ENCODE measurements at regions not wholly inside any gene's neighbourhood (a gene's known extent, or its start where the extent isn't known, plus 50 kb on each side); places are given as distances from the start of the nearest gene placed in this dataset.

DNA sequence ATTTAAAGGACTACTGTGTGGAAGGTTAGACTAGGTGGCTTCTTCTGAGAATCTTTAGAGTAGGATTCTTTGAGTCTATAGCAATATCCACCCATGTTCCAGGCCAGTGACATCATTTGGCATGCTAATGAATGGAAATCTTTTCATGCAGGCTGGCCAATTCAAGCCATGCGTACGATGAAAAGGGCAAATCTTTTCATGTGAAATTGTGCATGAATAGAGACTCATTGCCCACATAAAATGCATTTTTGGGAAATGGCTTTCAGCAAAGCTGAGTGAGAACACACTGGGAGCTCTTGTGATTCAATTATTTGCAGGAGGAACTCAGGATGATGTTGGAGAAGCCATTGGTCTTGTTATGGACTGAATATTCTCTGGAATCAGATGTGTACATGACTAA is 324.9 kb upstream of the DAB1 start:
- Histone ChIP-seq H3K4me1 (ENCODE audit: control insufficient read depth in 1 of 2, low read depth in 2 of 2) (no peaks in the 10 kb centered on the region), H3K4me3 (no peak overlapping the region), H3K27ac (no peak overlapping the region), H3K27me3 (replicated peaks; ENCODE audit: insufficient read depth) (no peaks in the 10 kb centered on the region), H3K9me3 (no peaks in the 10 kb centered on the region), H3K36me3 (no peaks in the 10 kb centered on the region)
- ATAC-seq (ENCODE audit: insufficient number of reproducible peaks, low FRiP score, low read depth) = no peak
- TF ChIP-seq, protein P1, sequence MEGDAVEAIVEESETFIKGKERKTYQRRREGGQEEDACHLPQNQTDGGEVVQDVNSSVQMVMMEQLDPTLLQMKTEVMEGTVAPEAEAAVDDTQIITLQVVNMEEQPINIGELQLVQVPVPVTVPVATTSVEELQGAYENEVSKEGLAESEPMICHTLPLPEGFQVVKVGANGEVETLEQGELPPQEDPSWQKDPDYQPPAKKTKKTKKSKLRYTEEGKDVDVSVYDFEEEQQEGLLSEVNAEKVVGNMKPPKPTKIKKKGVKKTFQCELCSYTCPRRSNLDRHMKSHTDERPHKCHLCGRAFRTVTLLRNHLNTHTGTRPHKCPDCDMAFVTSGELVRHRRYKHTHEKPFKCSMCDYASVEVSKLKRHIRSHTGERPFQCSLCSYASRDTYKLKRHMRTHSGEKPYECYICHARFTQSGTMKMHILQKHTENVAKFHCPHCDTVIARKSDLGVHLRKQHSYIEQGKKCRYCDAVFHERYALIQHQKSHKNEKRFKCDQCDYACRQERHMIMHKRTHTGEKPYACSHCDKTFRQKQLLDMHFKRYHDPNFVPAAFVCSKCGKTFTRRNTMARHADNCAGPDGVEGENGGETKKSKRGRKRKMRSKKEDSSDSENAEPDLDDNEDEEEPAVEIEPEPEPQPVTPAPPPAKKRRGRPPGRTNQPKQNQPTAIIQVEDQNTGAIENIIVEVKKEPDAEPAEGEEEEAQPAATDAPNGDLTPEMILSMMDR (IDR thresholded peaks at IDR 0.05) = no peak
- no peak for DNase-seq (ENCODE audit: low spot score)

DNA sequence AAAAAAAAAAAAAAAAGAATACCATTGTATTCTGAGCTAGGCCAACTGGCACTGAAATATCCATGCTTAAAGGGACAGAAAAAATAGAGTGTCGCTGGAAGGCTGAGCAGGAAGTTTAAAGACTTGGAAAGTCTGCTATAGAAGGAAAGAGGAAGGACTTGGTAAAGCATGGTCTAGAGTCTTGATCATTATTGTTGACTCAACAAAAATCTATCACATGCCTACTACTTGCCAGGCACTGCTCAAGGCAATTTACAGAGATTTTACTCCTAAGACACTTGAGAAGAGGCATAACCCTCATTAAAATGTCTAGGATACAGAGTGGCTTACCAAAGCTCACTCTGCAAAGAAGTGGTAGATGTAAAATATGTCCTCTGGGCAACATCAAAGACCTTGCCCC is 324.0 kb upstream of the DAB1 start:
- no peaks in the 10 kb centered on the region for H3K4me1 ChIP-seq (ENCODE audit: control insufficient read depth in 1 of 2, low read depth in 2 of 2)
- no peak for DNase-seq (ENCODE audit: low spot score)
- H3K4me3 ChIP-seq = no peak overlapping the region
- H3K27me3 ChIP-seq (replicated peaks; ENCODE audit: insufficient read depth) = no peaks in the 10 kb centered on the region
- no peak for ATAC-seq (ENCODE audit: insufficient number of reproducible peaks, low FRiP score, low read depth)
- TF ChIP-seq, protein P1 (IDR thresholded peaks at IDR 0.05) = no peak
- no peaks in the 10 kb centered on the region for H3K36me3 ChIP-seq
- H3K27ac ChIP-seq = no peak overlapping the region
- H3K9me3 ChIP-seq = no peaks in the 10 kb centered on the region

DNA sequence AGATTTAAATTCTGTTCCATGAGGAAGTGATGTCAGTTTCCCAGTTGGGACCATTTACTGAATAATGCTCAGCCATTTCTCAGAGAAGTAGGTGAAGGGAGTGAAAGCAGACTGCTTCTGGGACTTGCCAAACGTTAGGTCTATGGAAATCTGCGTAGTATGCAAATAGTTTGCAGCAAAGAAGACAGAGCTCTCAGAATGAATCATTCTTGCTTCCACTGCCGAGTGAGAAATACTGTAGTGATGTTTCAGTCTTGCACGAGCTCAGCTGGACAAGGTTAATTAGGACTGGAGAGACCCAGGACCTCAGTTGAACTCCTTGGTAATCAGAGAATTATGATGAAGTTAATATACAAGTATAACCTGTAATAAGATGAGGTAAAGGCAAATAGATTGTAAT is 317.7 kb upstream of the DAB1 start:
- Histone ChIP-seq H3K4me3 (no peak overlapping the region), H3K27me3 (replicated peaks; ENCODE audit: insufficient read depth) (no peaks in the 10 kb centered on the region), H3K4me1 (ENCODE audit: control insufficient read depth in 1 of 2, low read depth in 2 of 2) (no peaks in the 10 kb centered on the region), H3K9me3 (no peaks in the 10 kb centered on the region), H3K27ac (no peak overlapping the region), H3K36me3 (no peaks in the 10 kb centered on the region)
- TF ChIP-seq, protein P1 (IDR thresholded peaks at IDR 0.05) = no peak
- ATAC-seq (ENCODE audit: insufficient number of reproducible peaks, low FRiP score, low read depth) (no peak), DNase-seq (ENCODE audit: low spot score) (no peak)

DNA sequence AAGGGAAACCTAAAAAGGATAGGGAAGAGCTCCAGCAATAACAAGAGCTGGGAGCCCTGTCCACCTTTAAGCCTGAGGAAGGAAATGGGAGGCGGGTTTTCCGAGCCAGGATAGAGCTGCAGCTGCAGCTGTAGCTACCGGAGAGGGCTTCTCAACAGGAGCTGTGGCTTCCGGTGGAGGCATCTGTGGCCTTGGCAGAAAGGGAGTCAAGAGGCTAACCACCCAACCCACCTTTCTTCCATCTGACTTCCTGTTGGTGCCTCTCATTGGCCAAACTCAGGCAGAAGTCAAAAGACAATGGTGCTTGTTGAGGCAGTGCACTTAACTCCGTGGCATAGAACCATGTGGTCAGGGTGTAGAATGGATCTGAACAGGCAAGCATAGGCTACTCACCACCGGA is 313.1 kb upstream of the DAB1 start:
- Histone ChIP-seq H3K9me3 (no peaks in the 10 kb centered on the region), H3K27ac (no peak overlapping the region), H3K27me3 (replicated peaks; ENCODE audit: insufficient read depth) (no peaks in the 10 kb centered on the region), H3K36me3 (no peaks in the 10 kb centered on the region), H3K4me1 (ENCODE audit: control insufficient read depth in 1 of 2, low read depth in 2 of 2) (no peaks in the 10 kb centered on the region), H3K4me3 (no peak overlapping the region)
- DNase-seq (ENCODE audit: low spot score) (no peak), ATAC-seq (ENCODE audit: insufficient number of reproducible peaks, low FRiP score, low read depth) (no peak)
- TF ChIP-seq, protein P1 (IDR thresholded peaks at IDR 0.05) = no peak

DNA sequence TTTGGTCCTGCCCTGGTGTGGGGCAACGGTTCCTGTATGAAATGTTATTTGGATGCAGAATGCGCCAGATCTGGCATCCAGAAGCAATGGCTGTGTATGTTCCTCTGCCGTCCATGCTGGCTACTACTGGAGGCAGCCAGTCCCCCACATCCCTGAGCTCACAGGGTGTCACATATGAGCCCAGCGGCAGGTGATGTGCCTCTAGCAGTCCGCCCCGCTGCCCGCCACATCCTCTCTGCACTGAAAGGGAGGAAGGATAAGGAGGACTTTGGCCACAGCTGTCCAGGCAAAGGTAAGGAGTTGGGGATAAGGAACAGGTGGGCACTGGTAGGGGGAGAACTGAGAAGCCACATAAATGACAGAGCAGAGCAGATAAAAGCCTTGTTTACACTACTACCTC is 305.3 kb upstream of the DAB1 start:
- DNase-seq (ENCODE audit: low spot score) (no peak), ATAC-seq (ENCODE audit: insufficient number of reproducible peaks, low FRiP score, low read depth) (no peak)
- Histone ChIP-seq H3K36me3 (no peaks in the 10 kb centered on the region), H3K9me3 (no peaks in the 10 kb centered on the region), H3K27me3 (replicated peaks; ENCODE audit: insufficient read depth) (no peaks in the 10 kb centered on the region), H3K4me1 (ENCODE audit: control insufficient read depth in 1 of 2, low read depth in 2 of 2) (no peaks in the 10 kb centered on the region), H3K27ac (no peak overlapping the region), H3K4me3 (no peak overlapping the region)
- TF ChIP-seq, protein P1 (IDR thresholded peaks at IDR 0.05) = no peak

All from thoracic aorta (tissue), 2 donors.